Activated CD8-positive, alpha-beta memory T cell treated with anti-CD3 and anti-CD28 coated beads, Interleukin-2, amount 50 U/mL, for 24 hours (primary cell): ENCODE measurements at regions not wholly inside any gene's neighbourhood (a gene's known extent, or its start where the extent isn't known, plus 50 kb on each side); places are given as distances from the start of the nearest gene placed in this dataset.

ENCODE experiments used
- DNase-seq: peaks from one replicate; pipeline ENCODE4 v3.0.0-alpha.2; 2020; ENCODE audit errors: extremely low read depth

DNA sequence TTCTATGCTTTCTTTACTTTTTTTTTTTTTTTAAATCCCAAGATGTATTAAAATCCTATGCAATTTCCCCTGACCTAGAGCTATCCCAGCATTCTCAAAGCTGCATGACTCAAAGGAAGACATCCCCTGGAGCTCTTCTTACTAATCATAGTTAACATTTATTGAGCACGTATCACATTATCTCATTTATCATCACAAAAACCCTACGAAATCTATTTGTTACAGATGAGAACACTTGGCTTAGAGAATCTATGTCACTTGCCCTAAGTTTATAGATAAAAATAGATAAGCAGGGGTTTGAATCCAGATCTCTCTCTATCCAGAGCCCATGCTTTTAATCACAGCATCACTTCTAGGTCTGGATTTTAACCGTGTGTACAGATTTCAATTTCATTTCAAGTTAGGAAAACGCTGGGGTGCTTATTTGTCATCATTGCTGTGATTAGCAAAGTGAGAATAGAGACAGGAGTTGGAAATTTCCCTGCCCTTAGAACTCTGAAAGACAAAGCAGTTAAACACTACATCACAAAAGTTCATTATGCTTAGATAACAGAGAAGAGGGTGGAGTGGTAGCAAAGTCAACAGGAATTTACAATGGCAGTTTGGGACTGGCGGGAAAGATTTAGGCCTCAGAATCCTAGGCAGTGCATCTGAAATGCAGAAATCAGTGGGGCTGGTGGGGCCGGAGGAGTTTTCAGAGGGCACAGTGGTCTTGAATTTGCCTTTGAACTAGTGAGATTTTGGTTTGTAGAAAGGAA, 177.7 kb upstream of the FRMD6 start:
- no peak for DNase-seq

GRCh38 chr14:51474854-51475253, 176.9 kb upstream of the FRMD6 start:
- DNase-seq, result no peak

GRCh38 chr14:51478175-51478621, 173.5 kb upstream of the FRMD6 start:
- DNase-seq, result no peak

DNA sequence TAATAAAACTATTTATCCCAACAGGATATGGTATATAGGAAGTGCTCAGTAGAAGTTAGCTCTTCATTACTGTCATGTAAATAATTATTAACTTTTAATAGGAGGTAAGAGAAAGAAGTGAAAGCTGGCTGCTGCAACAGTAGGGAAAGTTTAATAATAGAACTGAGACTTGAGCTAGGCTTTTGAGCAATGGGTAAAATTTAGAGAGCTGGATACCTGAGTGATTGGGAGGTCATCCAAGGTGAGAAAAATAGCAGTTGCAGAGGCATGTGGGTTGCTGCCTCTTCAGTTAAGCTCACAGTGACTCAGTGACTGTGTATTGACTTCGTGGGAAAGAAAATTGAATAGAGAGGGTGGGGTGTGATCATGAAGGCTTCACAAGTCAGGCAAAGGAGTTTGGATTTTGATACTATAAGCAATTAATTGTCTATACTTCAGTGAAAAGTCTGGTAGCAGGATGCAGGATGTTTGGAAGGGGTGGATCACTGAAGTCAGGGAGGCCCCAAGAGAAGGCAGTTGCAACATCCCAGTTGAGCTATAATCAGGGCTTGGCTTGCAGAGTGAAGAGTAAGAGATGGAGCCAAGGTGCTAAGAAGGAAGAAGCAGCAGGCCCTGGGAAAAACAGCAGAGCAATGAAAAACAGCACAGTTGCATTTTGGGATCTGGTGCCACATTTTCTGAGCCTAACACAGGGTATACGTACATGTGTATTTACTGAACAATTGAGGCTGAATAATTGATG, 172.0 kb upstream of the FRMD6 start:
- DNase-seq, result no peak

GRCh38 chr14:51481643-51482042, 170.1 kb upstream of the FRMD6 start:
- no peak for DNase-seq

GRCh38 chr14:51482102-51482501, 169.6 kb upstream of the FRMD6 start:
- no peak for DNase-seq

DNA sequence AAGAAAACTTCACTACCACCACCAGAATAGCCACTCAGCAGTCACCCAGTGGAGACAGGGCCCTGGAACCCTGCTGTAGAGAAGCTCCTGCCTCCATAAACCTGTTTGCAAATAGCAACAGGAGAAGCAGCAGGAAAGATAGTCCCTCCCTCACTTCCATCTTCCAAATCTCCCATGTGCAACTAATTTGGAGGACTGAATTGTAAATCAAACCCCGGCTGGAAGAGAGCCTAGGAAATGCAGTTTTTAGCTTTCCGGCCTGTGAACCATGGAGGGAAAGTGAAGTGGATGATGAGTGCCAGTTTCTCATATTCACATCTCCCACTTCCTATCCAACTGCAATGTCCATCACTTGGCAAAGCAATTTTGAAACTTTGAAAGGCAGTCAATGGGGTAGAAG, 167.2 kb upstream of the FRMD6 start:
- DNase-seq, result no peak

- no peak for DNase-seq
Observed at GRCh38 chr14:51485733-51486132, 166.0 kb upstream of the FRMD6 start.

- no peak for DNase-seq
Observed at GRCh38 chr14:51487848-51488247, 163.9 kb upstream of the FRMD6 start.

DNA sequence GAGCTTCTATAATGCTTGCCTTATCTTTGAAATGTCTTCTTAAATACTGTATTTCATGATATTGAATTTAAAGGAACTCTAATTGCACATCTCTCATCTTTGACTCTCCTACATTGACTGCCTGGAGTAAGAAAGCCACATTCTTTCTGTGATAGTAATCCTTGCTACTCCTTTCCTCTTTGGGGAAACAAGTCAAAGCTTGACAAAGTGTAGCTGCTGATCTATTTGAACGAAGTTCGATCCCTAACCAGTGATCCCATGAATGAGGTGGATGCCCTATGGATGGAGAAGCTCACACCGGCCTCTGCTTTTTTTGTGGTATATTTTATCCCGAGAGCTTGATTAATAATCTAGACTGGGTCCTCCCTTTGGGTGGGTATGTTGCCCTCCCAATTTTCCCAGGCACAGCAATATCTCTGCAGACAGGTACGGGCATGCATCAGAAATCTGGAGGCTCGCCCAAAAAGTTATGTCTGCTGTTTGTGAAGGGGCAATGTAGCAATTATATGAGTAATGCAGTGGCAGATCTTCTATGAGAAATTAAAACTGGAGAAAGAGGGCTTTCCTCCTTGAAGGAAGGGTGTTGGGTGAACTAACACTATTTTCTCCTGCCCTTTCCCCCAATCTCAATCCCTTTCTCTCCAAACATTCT, 163.0 kb upstream of the FRMD6 start:
- no peak for DNase-seq

- no peak for DNase-seq
Observed at GRCh38 chr14:51490205-51490604, 161.5 kb upstream of the FRMD6 start.

GRCh38 chr14:51491036-51491545, 160.6 kb upstream of the FRMD6 start:
- no peak for DNase-seq

DNA sequence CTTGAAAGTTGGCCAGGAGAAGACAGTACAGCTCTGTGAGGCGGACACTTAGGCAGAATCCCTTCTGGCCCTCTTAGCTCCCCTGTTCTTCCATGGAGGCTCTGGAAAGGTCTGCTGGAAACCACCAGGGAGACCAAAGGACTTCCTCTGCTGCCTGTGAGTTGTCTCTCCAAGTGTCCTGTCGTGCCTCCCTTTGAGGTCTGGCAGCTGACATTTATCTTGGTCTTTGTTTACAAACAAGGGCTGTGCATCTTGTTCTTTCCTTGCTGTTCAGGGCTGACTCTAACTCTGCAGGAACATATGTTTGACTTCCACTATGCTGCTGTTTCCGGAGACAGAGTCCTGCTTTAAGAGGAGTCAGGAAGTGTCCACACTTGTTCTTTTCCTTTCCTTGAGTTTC, 159.9 kb upstream of the FRMD6 start:
- no peak for DNase-seq

GRCh38 chr14:51495319-51495718, 156.4 kb upstream of the FRMD6 start:
- no peak for DNase-seq

- no peak for DNase-seq
Observed at GRCh38 chr14:51498411-51499227, 153.1 kb upstream of the FRMD6 start.

DNA sequence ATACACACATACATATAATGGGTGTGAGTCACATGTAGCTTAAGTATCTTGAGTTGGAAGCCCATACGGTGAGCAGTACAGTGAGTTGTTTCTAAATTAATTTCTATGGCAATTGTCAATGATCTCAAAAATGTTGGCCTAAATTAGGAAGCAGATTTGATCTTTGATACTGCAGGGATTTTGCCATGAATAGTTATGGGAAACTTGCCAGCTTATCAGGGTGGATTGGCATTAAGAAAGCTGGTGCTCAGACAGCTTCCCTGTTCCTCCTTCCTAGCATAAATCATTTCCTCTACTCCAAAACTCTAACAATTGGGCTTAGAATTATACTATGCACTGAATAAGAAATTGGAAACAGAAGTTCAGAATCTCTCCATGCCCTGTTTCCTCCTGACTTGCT, 150.9 kb upstream of the FRMD6 start:
- no peak for DNase-seq

GRCh38 chr14:51501746-51502145, 150.0 kb upstream of the FRMD6 start:
- no peak for DNase-seq

DNA sequence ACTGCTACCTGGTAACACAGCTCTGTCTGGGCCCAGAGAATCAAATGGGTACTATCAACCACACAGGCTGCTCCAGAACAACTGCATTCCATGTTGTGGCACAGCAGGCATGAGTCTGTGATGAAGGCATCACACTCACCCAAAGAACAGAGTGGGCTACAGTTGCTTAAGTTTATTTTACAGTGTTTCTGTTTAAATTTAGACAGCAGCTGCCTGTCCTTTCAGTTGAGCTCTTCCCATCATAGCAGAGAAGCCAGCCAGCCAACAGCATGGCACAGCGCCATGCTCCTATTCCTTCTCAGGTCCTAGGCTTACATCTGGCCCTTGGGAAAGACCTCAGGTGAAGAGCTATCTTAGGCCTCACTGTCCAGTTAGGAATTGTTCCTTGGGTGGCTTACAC, 147.0 kb upstream of the FRMD6 start:
- DNase-seq, result no peak

DNA sequence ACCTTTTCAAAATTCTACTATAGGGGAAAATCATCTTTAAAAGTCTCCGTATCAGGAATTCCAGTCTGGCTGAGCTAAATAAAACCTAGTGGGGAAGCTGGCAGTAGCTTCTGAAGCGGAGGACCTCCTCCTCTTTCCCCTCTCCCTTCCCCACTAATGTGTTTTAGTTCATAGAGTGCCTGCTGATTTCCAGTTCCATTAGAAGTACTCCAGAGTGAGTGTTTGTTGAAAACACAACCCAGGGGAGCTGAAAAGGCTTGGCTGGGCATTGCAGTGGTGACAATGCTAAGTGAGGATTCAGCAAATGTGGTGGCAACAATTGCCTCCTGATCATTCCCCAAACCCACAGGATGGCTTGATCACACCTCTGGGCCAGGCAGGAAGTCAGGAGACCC, 144.2 kb upstream of the FRMD6 start:
- DNase-seq, result no peak

GRCh38 chr14:51507906-51508511, 143.7 kb upstream of the FRMD6 start:
- DNase-seq, result no peak

DNA sequence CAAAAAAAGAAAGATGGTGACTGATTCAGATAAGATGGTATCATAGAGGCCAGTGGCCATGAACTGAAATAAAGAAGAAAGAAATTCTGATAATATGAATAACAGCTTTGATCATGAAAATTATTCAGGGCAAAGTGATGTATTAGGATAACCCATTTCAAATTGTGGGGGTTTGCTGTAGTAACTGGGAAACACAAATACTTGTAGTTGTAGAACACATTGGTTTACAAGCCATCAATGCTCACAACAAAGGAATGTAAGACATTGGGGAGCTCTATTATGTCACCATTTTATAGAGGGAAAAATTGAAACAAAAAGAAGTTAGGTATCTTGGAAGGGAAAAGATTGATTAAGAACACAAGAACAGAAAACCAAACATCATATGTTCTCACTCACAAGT, 140.4 kb upstream of the FRMD6 start:
- no peak for DNase-seq
